Mucosa of descending colon (tissue), 3 donors: ENCODE measurements at regions not wholly inside any gene's neighbourhood (a gene's known extent, or its start where the extent isn't known, plus 50 kb on each side); places are given as distances from the start of the nearest gene placed in this dataset.

Source experiments
- ATAC-seq: fragments of 200-7000 bp; cut with Tn5 transposase; one replicate; pipeline ENCODE4 v1.9.1; 2020; ENCODE audit warnings: mild to moderate bottlenecking, moderate library complexity
- DNase-seq, 3 donors: peaks; one replicate each; pipeline ENCODE4 v3.0.0-alpha.2; 2020
- H3K36me3 ChIP-seq: fragments of 200-600 bp; one replicate; pipeline ENCODE4 v1.8.0; 2021; ENCODE audit warnings: low read depth, mild to moderate bottlenecking
- H3K4me1 ChIP-seq: fragments of 200-600 bp; one replicate; pipeline ENCODE4 v1.8.0; 2021; ENCODE audit warnings: low read depth, mild to moderate bottlenecking
- H3K4me3 ChIP-seq: fragments of 200-600 bp; one replicate; pipeline ENCODE4 v1.8.0; 2021; ENCODE audit warnings: mild to moderate bottlenecking
- H3K9me3 ChIP-seq: fragments of 200-600 bp; one replicate; pipeline ENCODE4 v1.8.0; 2021; ENCODE audit warnings: mild to moderate bottlenecking
- intact Hi-C, 2 donors: fragments of 100-400 bp; cut with DNase I in 1 of 2; cut with micrococcal nuclease in 1 of 2; formaldehyde crosslinking; loops; one replicate each; pipeline versions ENCODE4 v1.11.0 to v1.11.1; 2022; cut with DNase I, micrococcal nuclease
- TF ChIP-seq, protein P1 (sequence below): fragments of 200-600 bp; IDR thresholded peaks from one replicate; pipeline ENCODE4 v1.8.0; 2022; ENCODE audit warnings: antibody characterized with exemption, mild to moderate bottlenecking
- donor health status: DM: no; HTN: no; CAD: no; lungs with moderate emphysema.
- donor health status: DM: no; HTN: no; CAD: no.
- donor health status: DM: no; HTN: yes; CAD: no.

DNA sequence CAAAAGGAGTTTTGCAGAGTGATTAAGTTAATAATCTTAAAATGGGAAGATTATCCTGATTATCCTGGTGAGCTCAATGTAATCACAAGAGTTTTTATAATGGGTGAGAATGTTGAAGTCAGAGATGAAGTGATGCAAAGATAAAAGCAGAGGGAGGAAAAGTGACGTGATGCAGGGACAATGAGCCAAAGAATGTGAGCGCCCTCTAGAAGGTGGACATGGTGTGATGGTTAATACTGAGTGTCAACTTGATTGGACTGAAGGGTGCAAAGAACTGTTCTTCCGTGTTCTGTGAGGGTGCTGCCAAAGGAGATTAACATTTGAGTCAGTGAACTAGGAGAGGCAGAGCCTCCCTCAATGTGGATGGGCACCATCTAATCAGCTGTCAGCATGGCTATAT, 569.6 kb upstream of the AGTR1 start:
- no peak for ATAC-seq
- no peak for DNase-seq
- no peaks in the 10 kb centered on the region for H3K4me1 ChIP-seq
- TF ChIP-seq, protein P1, sequence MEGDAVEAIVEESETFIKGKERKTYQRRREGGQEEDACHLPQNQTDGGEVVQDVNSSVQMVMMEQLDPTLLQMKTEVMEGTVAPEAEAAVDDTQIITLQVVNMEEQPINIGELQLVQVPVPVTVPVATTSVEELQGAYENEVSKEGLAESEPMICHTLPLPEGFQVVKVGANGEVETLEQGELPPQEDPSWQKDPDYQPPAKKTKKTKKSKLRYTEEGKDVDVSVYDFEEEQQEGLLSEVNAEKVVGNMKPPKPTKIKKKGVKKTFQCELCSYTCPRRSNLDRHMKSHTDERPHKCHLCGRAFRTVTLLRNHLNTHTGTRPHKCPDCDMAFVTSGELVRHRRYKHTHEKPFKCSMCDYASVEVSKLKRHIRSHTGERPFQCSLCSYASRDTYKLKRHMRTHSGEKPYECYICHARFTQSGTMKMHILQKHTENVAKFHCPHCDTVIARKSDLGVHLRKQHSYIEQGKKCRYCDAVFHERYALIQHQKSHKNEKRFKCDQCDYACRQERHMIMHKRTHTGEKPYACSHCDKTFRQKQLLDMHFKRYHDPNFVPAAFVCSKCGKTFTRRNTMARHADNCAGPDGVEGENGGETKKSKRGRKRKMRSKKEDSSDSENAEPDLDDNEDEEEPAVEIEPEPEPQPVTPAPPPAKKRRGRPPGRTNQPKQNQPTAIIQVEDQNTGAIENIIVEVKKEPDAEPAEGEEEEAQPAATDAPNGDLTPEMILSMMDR: no peak
- H3K9me3 ChIP-seq: no peaks in the 10 kb centered on the region
- H3K4me3 ChIP-seq: no peak overlapping the region
- intact Hi-C loops: no loop called here
- no peaks in the 10 kb centered on the region for H3K36me3 ChIP-seq

DNA sequence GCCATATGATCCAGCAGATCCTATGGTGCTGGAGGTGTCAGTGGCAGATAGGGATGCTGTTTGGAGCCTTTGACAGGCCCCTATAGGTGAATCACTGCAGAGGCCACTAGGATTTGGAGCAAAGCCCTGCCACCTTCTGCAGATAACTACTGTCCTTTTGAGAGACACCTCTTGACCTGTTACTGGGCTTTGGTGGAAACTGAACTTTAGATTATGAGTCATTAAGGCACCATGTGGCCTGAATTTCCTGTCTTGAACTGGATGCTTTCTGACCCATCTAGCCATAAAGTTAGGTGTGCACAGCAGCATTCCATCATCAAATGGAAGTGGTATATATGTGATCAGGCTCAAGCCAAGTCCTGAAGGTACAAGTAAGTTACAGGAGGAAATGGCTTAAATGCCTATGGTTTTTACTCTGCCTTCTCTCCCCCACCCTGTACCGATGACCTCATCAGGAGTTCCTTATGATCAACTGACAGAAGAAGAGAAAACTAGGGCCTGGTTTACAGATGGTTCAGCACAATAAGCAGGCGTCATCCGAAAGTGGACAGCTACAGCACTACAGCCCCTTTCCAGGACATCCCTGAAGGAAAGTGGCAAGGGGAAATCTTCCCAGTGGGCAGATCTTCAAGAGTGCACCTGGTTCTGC, 565.6 kb upstream of the AGTR1 start:
- Histone ChIP-seq H3K36me3 (no peaks in the 10 kb centered on the region), H3K4me3 (no peak overlapping the region), H3K4me1 (no peaks in the 10 kb centered on the region), H3K9me3 (no peaks in the 10 kb centered on the region)
- no peak for ATAC-seq
- DNase-seq: no peak
- TF ChIP-seq, protein P1: no peak
- intact Hi-C loops: no loop called here

DNA sequence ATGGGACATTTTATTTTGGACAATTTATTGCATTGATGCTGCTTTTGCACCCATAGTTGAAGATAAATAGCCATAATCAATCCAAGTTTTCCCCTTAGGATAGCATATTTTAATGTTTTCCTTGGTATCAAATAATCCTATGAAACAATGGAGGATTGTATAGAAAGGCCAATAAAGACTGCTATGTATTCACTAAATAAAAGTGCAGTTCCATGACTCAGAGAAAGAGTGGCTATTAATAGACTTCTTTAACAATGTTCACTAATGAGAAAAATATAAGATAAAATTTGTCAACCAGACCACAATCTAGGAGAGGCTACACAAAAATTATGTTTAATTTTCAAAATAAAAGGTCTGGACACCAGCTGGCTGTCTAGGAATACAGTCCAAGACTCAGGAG, 560.9 kb upstream of the AGTR1 start:
- H3K4me3 ChIP-seq: no peak overlapping the region
- TF ChIP-seq, protein P1: no peak
- DNase-seq (no peak), ATAC-seq (no peak)
- no peaks in the 10 kb centered on the region for H3K36me3 ChIP-seq
- H3K4me1 ChIP-seq: no peaks in the 10 kb centered on the region
- no peaks in the 10 kb centered on the region for H3K9me3 ChIP-seq
- intact Hi-C loops: no loop called here

DNA sequence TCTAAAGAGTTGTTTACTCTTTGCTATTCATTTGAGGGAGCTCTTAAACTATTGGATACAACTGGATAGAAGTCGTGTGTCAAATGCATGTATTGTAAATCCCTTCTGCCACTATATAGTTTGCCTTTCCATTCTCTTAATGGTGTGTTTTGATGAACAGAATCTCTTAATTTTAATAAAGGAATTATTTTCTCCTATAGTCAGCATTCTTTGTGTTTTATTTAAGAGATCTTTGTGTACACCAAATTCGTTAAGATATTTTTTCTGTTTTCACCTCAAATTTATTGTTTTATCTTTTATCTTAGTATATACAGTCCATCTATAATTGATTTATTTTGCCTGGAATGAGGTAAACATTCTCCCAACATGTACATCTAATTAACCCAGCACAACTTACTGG, 551.5 kb upstream of the AGTR1 start:
- H3K9me3 ChIP-seq: no peaks in the 10 kb centered on the region
- H3K4me1 ChIP-seq: no peaks in the 10 kb centered on the region
- TF ChIP-seq, protein P1: no peak
- no peaks in the 10 kb centered on the region for H3K36me3 ChIP-seq
- no peak overlapping the region for H3K4me3 ChIP-seq
- DNase-seq (no peak), ATAC-seq (no peak)
- intact Hi-C loops: no loop called here

DNA sequence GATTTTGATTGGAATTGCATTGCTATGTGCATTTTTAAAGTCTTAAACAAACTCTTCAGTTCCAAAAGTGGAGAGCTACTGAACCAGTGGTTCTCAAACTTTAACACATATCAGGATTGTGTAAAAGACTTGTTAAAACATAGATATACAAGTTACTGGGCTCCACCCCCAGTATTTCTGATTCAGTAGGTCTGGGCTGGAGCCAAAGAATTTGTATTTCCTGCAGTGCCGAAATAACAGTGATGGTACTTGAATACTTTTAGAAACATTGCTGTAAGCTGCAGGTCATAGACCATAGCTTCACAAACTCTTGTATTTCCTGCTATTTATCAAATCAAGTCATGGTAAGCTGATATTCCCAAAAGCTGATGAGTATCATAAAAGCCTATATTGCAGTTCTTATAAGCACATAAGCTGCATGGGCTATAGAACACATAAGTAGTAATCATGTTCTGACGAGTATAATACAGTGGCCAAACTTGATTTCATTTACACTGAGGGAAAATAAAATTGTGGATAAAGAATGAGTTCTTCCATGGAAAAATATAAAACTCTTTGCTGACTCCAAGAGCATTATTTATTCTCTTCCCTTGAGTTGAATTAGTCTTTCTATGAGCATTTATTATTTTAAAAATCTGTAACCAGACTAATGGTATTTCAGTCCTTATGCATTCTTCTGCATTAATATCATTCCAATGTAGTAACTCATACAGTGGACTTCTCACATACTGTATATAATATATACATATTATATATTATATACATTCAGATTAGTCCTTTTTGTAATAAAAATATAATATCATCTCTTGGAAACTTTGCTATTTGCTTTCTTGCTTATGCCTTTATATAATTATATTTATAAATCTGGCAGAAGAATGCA, 550.5 kb upstream of the AGTR1 start:
- no peak for ATAC-seq

More for the DNA sequence above, 550.5 kb upstream of the AGTR1 start:
- TF ChIP-seq, protein P1: no peak
- Histone ChIP-seq H3K9me3 (no peaks in the 10 kb centered on the region), H3K4me3 (no peak overlapping the region), H3K4me1 (no peaks in the 10 kb centered on the region), H3K36me3 (no peaks in the 10 kb centered on the region)
- intact Hi-C loops: no loop called here
- no peak for DNase-seq
